ENCODE measurements at regions not wholly inside any gene's neighbourhood (a gene's known extent, or its start where the extent isn't known, plus 50 kb on each side); places are given as distances from the start of the nearest gene placed in this dataset.

- POLR2A ChIA-PET, result no interaction called here
- H3K4me3 ChIP-seq (ENCODE audit: low read depth, low read length), result no peak overlapping the region
- TF ChIP-seq CTCF (IDR thresholded peaks at IDR 0.05; ENCODE audit: insufficient read depth, low read length, missing control alignments), result no peak
- CTCF ChIA-PET, result no interaction called here
- DNase-seq (ENCODE audit: low read depth, low spot score), result no peak
Observed at GRCh38 chrX:108811891-108812290, 75.5 kb upstream of the IRS4 start.

GRCh38 chrX:108795240-108795639, 58.9 kb upstream of the IRS4 start:
- ChIA-PET CTCF (no interaction called here), POLR2A (no interaction called here)
- TF ChIP-seq CTCF (IDR thresholded peaks at IDR 0.05; ENCODE audit: insufficient read depth, low read length, missing control alignments), result no peak
- DNase-seq (ENCODE audit: low read depth, low spot score), result no peak
- H3K4me3 ChIP-seq (ENCODE audit: low read depth, low read length), result no peak overlapping the region

Measured in AG04449 (cell line).